IMR-90 (cell line): ENCODE measurements at regions not wholly inside any gene's neighbourhood (a gene's known extent, or its start where the extent isn't known, plus 50 kb on each side); places are given as distances from the start of the nearest gene placed in this dataset.

ENCODE experiments used
- ATAC-seq: fragments of 200-7000 bp; cut with Tn5 transposase; 2 replicates; pipeline ENCODE4 v1.9.1; 2020; ENCODE audit warnings: low read depth, mild to moderate bottlenecking, moderate library complexity
- BruUV-seq: library from RNA; stranded (reverse); fragments of 400-500 nt; replicated peaks from 2 replicates; lab custom pipeline; 2021; lab: Mats Ljungman, UMichigan
- CTCF ChIA-PET: fragments of 300-600 bp; formaldehyde crosslinking; extraction: SDS; loops from one replicate; lab custom pipeline; 2021; ENCODE audit warnings: antibody characterized with exemption; lab: Yijun Ruan, JAX
- POLR2A ChIA-PET: fragments of 300-600 bp; sonication (Branson Sonifier 250); formaldehyde crosslinking; loops from one replicate; lab custom pipeline; 2022; ENCODE audit warnings: antibody characterized with exemption; ENCODE audit not compliant: unreplicated experiment; lab: Charles Lee
- DNase-seq: peaks from one replicate; pipeline ENCODE4 v3.0.0; 2013
- H2AFZ ChIP-seq: replicated peaks from 2 replicates; pipeline ENCODE3; 2013; ENCODE audit warnings: low read length, mild to moderate bottlenecking; ENCODE audit not compliant: poor library complexity
- H2AK5ac ChIP-seq: 2 replicates; pipeline ENCODE4 v1.6.1; 2013; ENCODE audit warnings: low read depth, low read length, inconsistent platforms
- H2AK9ac ChIP-seq: replicated peaks from 2 replicates; pipeline ENCODE3; 2013; ENCODE audit warnings: mild to moderate bottlenecking, low read depth, low read length, moderate library complexity; ENCODE audit not compliant: poor library complexity
- H2BK120ac ChIP-seq: 2 replicates; pipeline ENCODE4 v1.6.1; 2013; ENCODE audit warnings: low read depth, low read length, inconsistent platforms
- H2BK15ac ChIP-seq: 3 replicates; pipeline ENCODE4 v1.6.1; 2013; ENCODE audit warnings: low read depth, low read length, inconsistent platforms
- H2BK20ac ChIP-seq: 2 replicates; pipeline ENCODE4 v1.6.1; 2013; ENCODE audit warnings: low read depth, mild to moderate bottlenecking, inconsistent platforms, low read length, moderate library complexity
- H2BK5ac ChIP-seq: 2 replicates; pipeline ENCODE4 v1.6.1; 2013; ENCODE audit warnings: mild to moderate bottlenecking, low read depth, low read length, inconsistent platforms; ENCODE audit not compliant: poor library complexity, severe bottlenecking
- H3K14ac ChIP-seq: replicated peaks from 2 replicates; pipeline ENCODE4 v1.6.1; 2013; ENCODE audit warnings: low read depth, low read length, inconsistent platforms
- H3K18ac ChIP-seq: 2 replicates; pipeline ENCODE4 v1.6.1; 2013; ENCODE audit warnings: low read depth, low read length, control low read depth
- H3K23ac ChIP-seq: 2 replicates; pipeline ENCODE4 v1.6.1; 2013; ENCODE audit warnings: low read depth, low read length, inconsistent platforms
- H3K27ac ChIP-seq: 2 replicates; pipeline ENCODE4 v1.5.1; 2013; ENCODE audit warnings: mild to moderate bottlenecking, control low read depth, low read length; ENCODE audit not compliant: insufficient read depth
- H3K27me3 ChIP-seq: 2 replicates; pipeline ENCODE4 v1.6.1; 2013; ENCODE audit warnings: low read length; ENCODE audit not compliant: control insufficient read depth, insufficient read depth
- H3K36me3 ChIP-seq: 2 replicates; pipeline ENCODE4 v1.6.1; 2013; ENCODE audit warnings: low read length, mixed read lengths; ENCODE audit not compliant: control insufficient read depth, insufficient read depth
- H3K4ac ChIP-seq: 2 replicates; pipeline ENCODE4 v1.6.1; 2013; ENCODE audit warnings: low read depth, low read length, inconsistent platforms
- H3K4me1 ChIP-seq: 2 replicates; pipeline ENCODE4 v1.6.1; 2013; ENCODE audit warnings: low read length, mixed read lengths; ENCODE audit not compliant: control insufficient read depth, insufficient read depth
- H3K4me2 ChIP-seq: 2 replicates; pipeline ENCODE4 v1.6.1; 2013; ENCODE audit warnings: low read depth, mild to moderate bottlenecking, control low read depth, low read length, moderate library complexity
- H3K4me3 ChIP-seq: 2 replicates; pipeline ENCODE4 v1.5.1; 2013; ENCODE audit warnings: low read depth, mild to moderate bottlenecking, control low read depth, low read length, moderate library complexity; ENCODE audit not compliant: insufficient read depth
- H3K56ac ChIP-seq: 2 replicates; pipeline ENCODE4 v1.6.1; 2013; ENCODE audit warnings: low read length, inconsistent platforms; ENCODE audit not compliant: insufficient read depth; ENCODE audit errors: extremely low read depth
- H3K79me1 ChIP-seq, 2 experiments: 2 replicates each; pipeline ENCODE4 v1.6.1; 2013; ENCODE audit warnings: low read length in 2 of 2, inconsistent platforms in 1 of 2, low read depth in 1 of 2
- H3K9ac ChIP-seq: 2 replicates; pipeline ENCODE4 v1.6.1; 2013; ENCODE audit warnings: low read depth, low read length, control low read depth
- H3K9me1 ChIP-seq: 2 replicates; pipeline ENCODE4 v1.6.1; 2013; ENCODE audit warnings: low read length, inconsistent platforms; ENCODE audit not compliant: insufficient read depth
- H3K9me3 ChIP-seq: 2 replicates; pipeline ENCODE4 v1.6.1; 2013; ENCODE audit warnings: low read length; ENCODE audit not compliant: control insufficient read depth, insufficient read depth
- H4K20me1 ChIP-seq: 2 replicates; pipeline ENCODE4 v1.6.1; 2013; ENCODE audit warnings: low read length, inconsistent platforms; ENCODE audit not compliant: insufficient read depth
- H4K5ac ChIP-seq: 2 replicates; pipeline ENCODE4 v1.6.1; 2013; ENCODE audit warnings: mild to moderate bottlenecking, low read depth, low read length, control low read depth
- H4K8ac ChIP-seq, 2 experiments: 2 replicates each; pipeline ENCODE4 v1.6.1; 2013; ENCODE audit warnings: low read depth in 2 of 2, low read length in 2 of 2, control low read depth in 1 of 2, inconsistent platforms in 1 of 2
- H4K91ac ChIP-seq: 2 replicates; pipeline ENCODE4 v1.6.1; 2013; ENCODE audit warnings: low read depth, low read length, inconsistent platforms; ENCODE audit not compliant: insufficient read depth
- BHLHE40 ChIP-seq: fragments of 150-350 bp; IDR thresholded peaks from 2 replicates; pipeline ENCODE4 v1.6.1; 2016; ENCODE audit warnings: mild to moderate bottlenecking, low read depth, low read length
- CEBPB ChIP-seq: IDR thresholded peaks from 2 replicates; pipeline ENCODE4 v1.6.1; 2012; ENCODE audit warnings: low read depth, low read length, improper control_type of control experiment
- CHD1 ChIP-seq: IDR thresholded peaks from 2 replicates; pipeline ENCODE4 v1.6.1; 2012; ENCODE audit warnings: low read depth, low read length, improper control_type of control experiment
- ELK1 ChIP-seq: fragments of 150-350 bp; IDR thresholded peaks from 2 replicates; pipeline ENCODE4 v1.6.1; 2016; ENCODE audit warnings: low read depth, mild to moderate bottlenecking, low read length, moderate library complexity, borderline replicate concordance
- FOS ChIP-seq: fragments of 150-350 bp; IDR thresholded peaks from 2 replicates; pipeline ENCODE4 v1.6.1; 2016; ENCODE audit warnings: low read depth, low read length
- MAFK ChIP-seq: IDR thresholded peaks from 2 replicates; pipeline ENCODE4 v1.6.1; 2012; ENCODE audit warnings: low read depth, low read length, improper control_type of control experiment
- MAZ ChIP-seq: IDR thresholded peaks from 2 replicates; pipeline ENCODE4 v1.6.1; 2012; ENCODE audit warnings: low read depth, mild to moderate bottlenecking, low read length, improper control_type of control experiment, moderate library complexity, borderline replicate concordance
- MXI1 ChIP-seq: IDR thresholded peaks from 2 replicates; pipeline ENCODE4 v1.6.1; 2012; ENCODE audit warnings: low read depth, mild to moderate bottlenecking, low read length, moderate library complexity, borderline replicate concordance
- NFE2L2 ChIP-seq: fragments of 150-350 bp; IDR thresholded peaks from 2 replicates; pipeline ENCODE4 v1.6.1; 2016; ENCODE audit warnings: low read depth, mild to moderate bottlenecking, low read length
- POLR2A ChIP-seq: IDR thresholded peaks from 2 replicates; pipeline ENCODE4 v1.6.1; 2012; ENCODE audit warnings: mild to moderate bottlenecking, low read depth, low read length
- RAD21 ChIP-seq: IDR thresholded peaks from 2 replicates; pipeline ENCODE4 v1.6.1; 2012; ENCODE audit warnings: low read length, improper control_type of control experiment
- RCOR1 ChIP-seq: IDR thresholded peaks from 2 replicates; pipeline ENCODE4 v1.6.1; 2012; ENCODE audit warnings: mild to moderate bottlenecking, low read length, improper control_type of control experiment; ENCODE audit not compliant: insufficient replicate concordance
- RFX5 ChIP-seq: IDR thresholded peaks from 2 replicates; pipeline ENCODE4 v1.8.0; 2012; ENCODE audit warnings: low read depth, mild to moderate bottlenecking, low read length, moderate library complexity
- SMC3 ChIP-seq: fragments of 150-350 bp; IDR thresholded peaks from 2 replicates; pipeline ENCODE4 v1.6.1; 2016; ENCODE audit warnings: low read depth, mild to moderate bottlenecking, antibody characterized with exemption, low read length, moderate library complexity
- dilution Hi-C: fragments of 300-500 bp; cut with HindIII; formaldehyde crosslinking; loops from one replicate; pipeline ENCODE4 v1.14.3; 2018; ENCODE audit warnings: low sequenced_read_pairs; ENCODE audit not compliant: unreplicated experiment
- in situ Hi-C: fragments of 300-500 bp; cut with MboI; formaldehyde crosslinking; loops from 3 replicates; pipeline ENCODE4 v1.14.3; 2019; ENCODE audit warnings: low sequenced_read_pairs, inconsistent platforms, mixed read lengths
- intact Hi-C: fragments of 100-400 bp; cut with micrococcal nuclease; formaldehyde crosslinking; loops from 2 replicates; pipeline ENCODE4 v1.10.0; 2022
- TF ChIP-seq, protein P1 (sequence below): fragments of 150-350 bp; IDR thresholded peaks from 2 replicates; pipeline ENCODE4 v1.6.1; 2017; ENCODE audit warnings: mild to moderate bottlenecking, antibody characterized with exemption, low read length, low read depth
- TF ChIP-seq, protein P2 (sequence below): conservative IDR thresholded peaks from 2 replicates; pipeline ENCODE4 v1.5.1; 2012; ENCODE audit warnings: mild to moderate bottlenecking, low read depth, low read length, improper control_type of control experiment

- H4K91ac ChIP-seq, result no peak overlapping the region
- H3K23ac ChIP-seq, result no peak overlapping the region
- no peak overlapping the region for H2AFZ ChIP-seq
- no peak overlapping the region for H3K4me3 ChIP-seq
- H3K9me3 ChIP-seq, result no peaks in the 10 kb centered on the region
- no peaks in the 10 kb centered on the region for H4K20me1 ChIP-seq
- intact Hi-C loops, result no loop called here
- H3K9ac ChIP-seq, result no peak overlapping the region
- H2BK5ac ChIP-seq, result no peak overlapping the region
- H3K79me1 ChIP-seq, result no peaks in the 10 kb centered on the region
- H2BK15ac ChIP-seq, result no peak overlapping the region
- no TSS peak for BruUV-seq
- H2BK20ac ChIP-seq, result no peak overlapping the region
- H3K14ac ChIP-seq, result no peak overlapping the region
- H3K4ac ChIP-seq, result no peak overlapping the region
- no peak for TF ChIP-seq BHLHE40
- TF ChIP-seq FOS, result no peak
- no peak for TF ChIP-seq ELK1
- TF ChIP-seq MXI1, result no peak
- no peak for TF ChIP-seq CHD1
- TF ChIP-seq, protein P1, sequence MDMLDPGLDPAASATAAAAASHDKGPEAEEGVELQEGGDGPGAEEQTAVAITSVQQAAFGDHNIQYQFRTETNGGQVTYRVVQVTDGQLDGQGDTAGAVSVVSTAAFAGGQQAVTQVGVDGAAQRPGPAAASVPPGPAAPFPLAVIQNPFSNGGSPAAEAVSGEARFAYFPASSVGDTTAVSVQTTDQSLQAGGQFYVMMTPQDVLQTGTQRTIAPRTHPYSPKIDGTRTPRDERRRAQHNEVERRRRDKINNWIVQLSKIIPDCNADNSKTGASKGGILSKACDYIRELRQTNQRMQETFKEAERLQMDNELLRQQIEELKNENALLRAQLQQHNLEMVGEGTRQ, result no peak
- no peak for TF ChIP-seq RCOR1
- TF ChIP-seq RFX5, result no peak
- no peak for TF ChIP-seq RAD21
- no peak for TF ChIP-seq CEBPB
- no peak for TF ChIP-seq NFE2L2
- TF ChIP-seq SMC3, result no peak
- no peak for TF ChIP-seq MAFK
- TF ChIP-seq, protein P2, sequence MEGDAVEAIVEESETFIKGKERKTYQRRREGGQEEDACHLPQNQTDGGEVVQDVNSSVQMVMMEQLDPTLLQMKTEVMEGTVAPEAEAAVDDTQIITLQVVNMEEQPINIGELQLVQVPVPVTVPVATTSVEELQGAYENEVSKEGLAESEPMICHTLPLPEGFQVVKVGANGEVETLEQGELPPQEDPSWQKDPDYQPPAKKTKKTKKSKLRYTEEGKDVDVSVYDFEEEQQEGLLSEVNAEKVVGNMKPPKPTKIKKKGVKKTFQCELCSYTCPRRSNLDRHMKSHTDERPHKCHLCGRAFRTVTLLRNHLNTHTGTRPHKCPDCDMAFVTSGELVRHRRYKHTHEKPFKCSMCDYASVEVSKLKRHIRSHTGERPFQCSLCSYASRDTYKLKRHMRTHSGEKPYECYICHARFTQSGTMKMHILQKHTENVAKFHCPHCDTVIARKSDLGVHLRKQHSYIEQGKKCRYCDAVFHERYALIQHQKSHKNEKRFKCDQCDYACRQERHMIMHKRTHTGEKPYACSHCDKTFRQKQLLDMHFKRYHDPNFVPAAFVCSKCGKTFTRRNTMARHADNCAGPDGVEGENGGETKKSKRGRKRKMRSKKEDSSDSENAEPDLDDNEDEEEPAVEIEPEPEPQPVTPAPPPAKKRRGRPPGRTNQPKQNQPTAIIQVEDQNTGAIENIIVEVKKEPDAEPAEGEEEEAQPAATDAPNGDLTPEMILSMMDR, result no peak
- no peak for TF ChIP-seq MAZ
- TF ChIP-seq POLR2A, result no peak
- no peak overlapping the region for H3K27ac ChIP-seq
- H3K4me2 ChIP-seq, result no peak overlapping the region
- dilution Hi-C loops, result no loop called here
- in situ Hi-C loops, result no loop called here
- H3K56ac ChIP-seq, result no peak overlapping the region
- no peaks in the 10 kb centered on the region for H3K36me3 ChIP-seq
- H4K5ac ChIP-seq, result no peak overlapping the region
- DNase-seq (no peak), ATAC-seq (no peak)
- CTCF ChIA-PET, result no interaction called here
- no peak overlapping the region for H3K18ac ChIP-seq
- no peak overlapping the region for H2AK9ac ChIP-seq
- no peak overlapping the region for H4K8ac ChIP-seq
- H3K27me3 ChIP-seq, result no peaks in the 10 kb centered on the region
- no peaks in the 10 kb centered on the region for H3K4me1 ChIP-seq
- no peak overlapping the region for H2AK5ac ChIP-seq
- H3K9me1 ChIP-seq, result no peaks in the 10 kb centered on the region
- POLR2A ChIA-PET, result no interaction called here
- no peak overlapping the region for H2BK120ac ChIP-seq
Measured at GRCh38 chr2:204160989-204161388, 224.4 kb downstream of the ICOS start.
